GM21529 (cell line): ENCODE measurements at regions not wholly inside any gene's neighbourhood (a gene's known extent, or its start where the extent isn't known, plus 50 kb on each side); places are given as distances from the start of the nearest gene placed in this dataset.
"Not testable (repeated sequence)": the region's sequence is repeated elsewhere in the genome, so short reads cannot be mapped to it uniquely, and the experiment has no call there.

Experiments used
- ATAC-seq: cut with Tn5 transposase; IDR thresholded peaks from one replicate; pipeline ENCODE4 v1.9.1; 2021; ENCODE audit not compliant: unreplicated experiment

DNA sequence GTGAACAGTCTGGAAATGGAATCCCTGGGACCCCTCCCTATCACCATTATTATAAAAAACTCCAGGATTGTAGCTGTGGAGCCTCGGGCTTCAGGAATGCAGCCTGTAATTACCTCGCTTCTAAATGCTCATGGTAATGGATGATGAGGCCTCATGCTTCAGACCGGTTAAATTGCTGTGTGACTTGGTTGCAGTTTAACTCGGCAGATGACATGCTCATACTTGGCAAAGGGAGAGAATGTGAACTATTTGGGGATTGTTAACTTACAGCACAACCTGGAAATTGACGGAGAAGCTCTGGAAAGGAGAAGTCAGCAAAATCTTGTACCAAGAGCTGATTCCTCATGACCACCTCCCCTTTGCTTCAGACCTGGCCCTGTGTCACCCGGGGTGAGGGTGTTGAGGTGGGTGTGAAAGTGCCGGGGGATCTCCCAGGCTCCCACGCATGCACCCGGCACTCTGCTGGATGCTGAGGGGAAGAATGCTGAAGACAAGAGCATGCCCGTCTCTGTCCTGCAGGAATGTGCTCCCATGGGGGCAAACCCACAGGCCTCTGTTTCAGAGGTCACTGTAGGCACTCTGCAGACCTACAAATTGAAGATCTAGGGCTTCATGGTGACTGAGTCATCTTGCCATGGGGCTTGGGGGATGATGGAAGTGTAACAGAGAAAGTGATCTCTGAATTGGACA is 364.8 kb downstream of the RPS6KC1 start:
- ATAC-seq: no peak

DNA sequence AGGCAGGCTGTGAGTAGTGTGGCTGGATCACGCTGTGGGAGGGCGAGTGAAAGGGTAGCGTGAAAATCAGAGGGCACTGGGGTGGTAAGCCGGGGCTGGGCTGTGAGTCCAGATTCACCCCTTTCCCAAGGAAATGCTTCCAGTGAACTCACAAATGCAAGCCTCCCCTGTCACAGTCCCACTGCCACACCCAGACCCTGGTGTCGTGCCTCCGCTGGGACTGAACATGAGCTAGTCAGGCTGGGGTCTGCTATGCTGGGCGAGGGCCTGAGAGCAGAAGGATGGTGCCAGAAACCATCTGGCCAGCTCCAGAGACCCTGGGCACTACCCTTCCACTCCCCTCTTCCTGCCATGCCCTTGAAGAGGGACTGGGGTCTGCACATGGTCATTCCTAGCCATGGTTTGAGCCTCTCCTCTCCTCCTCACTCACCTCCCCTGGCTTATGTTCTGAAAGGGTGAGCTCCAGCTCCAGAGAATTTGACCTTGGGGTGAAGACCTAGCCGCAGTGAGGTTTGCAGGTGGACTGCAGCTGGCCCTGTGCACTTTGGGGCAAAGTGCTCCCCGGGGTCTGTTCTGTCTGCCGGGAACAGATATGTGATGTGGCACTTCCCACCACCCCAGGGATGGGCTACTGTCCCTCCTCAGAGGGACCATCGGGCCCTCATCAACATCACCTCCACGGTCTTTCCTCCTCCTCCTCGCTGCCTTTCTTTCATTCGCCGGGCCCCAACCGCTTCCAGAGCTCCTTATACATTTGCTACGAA is 365.6 kb downstream of the RPS6KC1 start:
- no peak for ATAC-seq

DNA sequence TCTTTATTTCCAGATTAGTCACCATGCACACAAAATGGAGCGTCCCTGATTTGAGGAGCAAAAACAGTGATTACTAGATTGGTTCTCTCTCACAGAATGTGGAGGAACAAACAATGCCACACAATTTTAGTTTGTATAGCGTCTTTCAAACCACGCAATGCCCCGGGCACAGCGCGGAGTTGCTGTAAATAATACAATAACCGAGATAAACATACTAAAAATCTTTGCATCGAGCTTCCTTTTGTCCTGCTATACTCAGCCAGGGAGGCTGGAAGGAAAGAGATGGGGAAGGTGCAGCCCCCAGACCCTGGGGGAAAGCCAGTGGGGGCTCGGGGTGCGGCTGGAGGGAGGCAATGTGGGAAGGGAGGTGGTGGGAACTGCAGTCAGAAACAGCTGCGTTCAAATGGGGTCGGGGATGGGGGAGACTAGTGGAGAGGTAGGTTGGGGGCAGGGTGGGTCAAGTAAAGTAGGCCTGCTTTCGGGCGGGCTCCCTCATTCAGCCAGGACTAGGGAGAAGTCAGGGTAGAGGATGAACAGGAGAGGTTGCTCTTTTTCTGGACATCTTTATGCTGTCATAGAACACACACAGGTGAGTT is 366.3 kb downstream of the RPS6KC1 start:
- ATAC-seq: no peak

DNA sequence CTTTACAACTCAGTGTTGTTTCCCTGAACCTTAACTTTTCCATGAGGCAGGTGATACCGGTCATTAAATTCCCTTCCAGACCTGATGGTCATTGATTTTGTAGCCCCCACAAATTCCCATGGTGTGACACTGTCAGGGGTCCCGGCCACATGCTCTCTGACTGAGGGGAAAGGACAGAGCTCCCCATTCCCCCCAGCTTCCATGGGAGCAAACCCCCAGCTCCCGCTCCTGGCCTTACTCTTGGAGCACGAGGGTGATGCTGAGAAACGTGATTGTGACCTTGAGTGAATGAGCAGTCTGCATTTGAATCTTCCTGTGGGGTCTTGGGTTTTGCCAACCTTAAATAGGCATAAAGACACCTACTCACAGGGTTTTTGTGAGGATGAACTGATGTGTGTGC is 366.8 kb downstream of the RPS6KC1 start:
- no peak for ATAC-seq

DNA sequence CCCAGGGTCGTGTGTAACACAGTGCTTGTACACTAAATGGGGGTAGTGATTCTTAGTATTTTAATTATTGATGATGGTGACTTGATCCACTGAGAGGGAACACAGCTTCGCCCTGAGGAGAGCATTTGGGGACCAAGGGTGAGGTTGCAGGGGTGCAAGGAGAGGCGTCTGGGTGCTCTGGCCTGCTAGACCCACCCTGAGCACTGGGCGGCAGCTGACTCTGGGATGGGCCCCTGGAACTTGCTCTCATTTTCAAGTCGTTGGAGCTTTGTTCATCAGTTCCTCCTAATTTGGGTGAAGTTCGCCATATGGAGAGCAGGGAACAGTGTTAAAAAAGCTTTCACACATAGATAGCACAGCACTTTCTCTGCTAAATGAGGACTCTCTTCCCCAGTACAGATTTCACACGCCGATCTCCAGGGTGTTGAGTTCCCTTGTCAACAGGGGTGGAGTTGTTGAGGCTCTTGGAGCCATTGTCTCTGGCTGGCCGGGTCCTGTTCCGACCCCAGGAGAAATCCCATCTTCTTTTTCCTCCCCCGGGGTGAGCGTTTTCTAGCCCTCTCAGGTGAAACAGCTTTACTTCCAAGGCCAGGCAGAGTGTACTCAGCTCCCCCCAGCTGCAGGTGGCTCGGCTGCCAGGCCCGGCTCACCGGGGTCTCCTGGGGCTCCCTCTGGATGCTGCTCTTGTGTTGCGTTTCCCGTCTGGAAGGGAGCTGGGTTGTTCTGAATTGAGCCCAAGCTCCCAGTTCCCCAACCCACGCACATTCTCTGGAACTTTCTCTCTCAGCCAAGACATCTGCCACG is 367.4 kb downstream of the RPS6KC1 start:
- no peak for ATAC-seq

DNA sequence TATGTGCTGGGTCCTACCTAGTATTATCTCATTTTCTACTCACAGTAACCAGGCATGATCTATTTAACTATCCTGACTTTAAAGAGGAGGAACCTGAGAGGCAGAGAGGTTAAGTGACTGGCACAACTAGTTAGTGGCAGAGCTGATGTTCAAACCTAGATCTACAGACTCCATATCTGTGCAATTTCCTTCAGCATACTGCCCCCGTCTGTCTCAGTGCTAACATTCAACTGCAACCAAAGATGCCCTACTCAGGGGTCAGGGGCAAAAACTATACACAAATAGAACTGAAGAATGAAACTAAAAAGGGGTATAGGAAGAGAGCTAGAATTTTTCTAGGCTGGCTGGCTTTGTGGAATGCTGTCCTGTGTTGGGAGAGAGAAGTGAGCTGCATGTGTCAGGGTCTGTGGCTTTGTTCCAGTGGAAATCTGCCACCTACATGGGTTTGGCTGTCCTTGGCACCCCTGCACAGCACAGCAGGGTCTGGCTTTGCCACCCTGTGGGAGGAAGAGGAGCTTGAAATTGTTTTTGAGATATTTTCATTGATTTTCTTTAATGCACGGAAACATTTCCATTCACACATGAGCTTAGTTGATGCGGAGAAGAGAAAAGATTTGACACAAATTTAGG is 368.5 kb downstream of the RPS6KC1 start:
- ATAC-seq: no peak

DNA sequence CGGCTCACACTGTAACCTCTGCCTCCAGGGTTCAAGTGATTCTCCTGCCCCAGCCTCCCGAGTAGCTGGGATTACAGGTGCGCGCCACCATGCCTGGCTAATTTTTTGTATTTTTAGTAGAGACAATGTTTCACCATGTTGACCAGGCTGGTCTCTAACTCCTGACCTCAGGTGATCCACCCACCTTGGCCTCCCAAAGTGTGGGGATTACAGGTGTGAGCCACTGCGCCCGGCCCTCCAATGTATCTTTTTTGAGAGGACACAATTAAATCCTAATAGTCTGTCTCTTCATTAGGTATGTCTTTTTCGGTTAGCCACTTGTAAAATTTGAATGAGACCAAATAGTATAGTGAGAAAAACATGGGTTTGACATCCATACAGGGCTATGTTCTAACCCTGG is 370.1 kb downstream of the RPS6KC1 start:
- ATAC-seq: not testable (repeated sequence)

DNA sequence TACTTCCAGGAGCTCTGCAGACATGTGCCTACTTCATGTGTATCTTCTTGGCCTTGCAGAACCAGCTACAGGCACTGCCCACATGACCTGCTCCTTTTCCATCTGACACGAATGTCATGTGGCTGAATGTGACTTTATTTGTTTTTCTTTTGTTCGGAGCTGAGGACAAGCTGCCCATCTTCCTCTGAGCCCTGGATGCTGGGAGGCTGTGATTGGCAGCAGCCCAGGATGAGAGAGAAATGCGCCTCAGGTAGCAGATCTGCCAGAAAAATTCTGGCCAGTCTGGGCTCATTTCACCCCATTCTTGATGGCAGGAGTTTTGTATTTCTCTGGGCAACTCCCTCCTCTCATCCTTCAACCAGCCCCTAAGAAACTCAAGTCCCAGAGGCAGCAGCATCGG is 372.0 kb downstream of the RPS6KC1 start:
- no peak for ATAC-seq

DNA sequence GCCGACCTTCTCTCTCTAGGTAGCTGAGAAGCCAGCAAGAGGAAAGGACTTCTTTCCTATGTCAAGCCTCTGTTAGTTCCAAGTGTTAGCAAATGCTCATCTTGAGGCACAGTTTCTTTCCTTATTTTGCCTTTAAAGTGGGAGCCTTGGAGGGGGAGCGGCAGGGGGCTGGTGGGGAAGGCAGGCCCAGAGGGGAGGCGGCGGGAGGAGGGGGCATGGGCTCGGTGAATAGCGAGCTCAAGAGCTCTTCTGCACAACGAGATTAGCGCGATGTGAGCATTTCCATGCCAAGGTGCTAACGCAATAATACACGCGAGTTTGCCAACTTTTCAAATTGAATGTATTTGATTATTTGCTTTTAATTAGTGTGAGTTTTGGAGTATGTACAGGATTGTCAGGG is 372.6 kb downstream of the RPS6KC1 start:
- ATAC-seq: no peak

DNA sequence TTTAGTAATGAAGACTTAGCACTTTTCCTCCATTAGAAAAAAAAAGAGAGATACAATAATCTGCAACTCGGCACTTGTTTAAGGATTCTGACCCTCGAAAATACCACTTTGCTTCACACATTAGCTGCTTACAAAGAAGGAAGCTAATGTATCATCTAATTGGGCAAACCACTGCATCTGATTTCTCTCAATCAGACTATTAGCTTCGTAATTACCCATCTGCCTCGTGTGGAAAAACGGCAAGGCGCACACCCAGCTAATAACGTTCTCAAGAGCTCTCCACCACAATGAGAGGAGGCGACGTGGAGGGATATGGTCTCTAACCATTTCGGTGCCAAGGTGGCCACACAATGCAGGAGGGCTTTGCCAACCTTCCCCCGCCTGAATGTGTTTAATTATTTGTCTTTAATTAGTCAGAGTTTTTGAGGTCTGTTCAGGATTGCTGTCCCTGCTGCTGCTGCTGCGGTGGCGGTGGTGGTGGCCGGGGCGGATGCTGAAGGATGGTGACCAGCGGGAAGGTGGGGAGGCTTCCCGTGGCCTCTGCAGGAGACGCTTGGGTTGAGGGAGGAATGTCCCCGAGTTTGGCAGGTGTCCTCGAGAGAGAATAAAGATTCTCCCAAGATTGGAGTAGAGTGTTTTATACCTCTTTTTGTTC is 374.5 kb downstream of the RPS6KC1 start:
- ATAC-seq: no peak

DNA sequence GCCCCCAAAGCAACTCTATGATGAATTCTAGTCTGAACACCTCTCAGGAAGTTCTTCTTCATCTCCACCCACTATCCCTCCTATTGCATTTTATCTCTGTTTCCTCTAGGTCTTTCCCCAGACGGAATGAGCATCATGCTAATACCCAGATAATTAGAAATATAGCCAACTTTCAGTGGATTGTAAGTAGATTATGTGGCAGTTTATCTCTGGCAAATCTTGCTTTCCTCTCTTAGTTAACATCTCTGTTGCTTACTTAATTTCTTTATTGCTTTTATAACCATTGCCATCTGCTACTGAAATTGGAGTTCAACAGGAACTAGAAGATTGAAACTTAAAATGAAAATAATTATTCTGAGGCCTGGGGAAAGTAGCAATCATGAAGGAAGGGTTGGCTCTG is 378.6 kb downstream of the RPS6KC1 start:
- ATAC-seq: no peak

DNA sequence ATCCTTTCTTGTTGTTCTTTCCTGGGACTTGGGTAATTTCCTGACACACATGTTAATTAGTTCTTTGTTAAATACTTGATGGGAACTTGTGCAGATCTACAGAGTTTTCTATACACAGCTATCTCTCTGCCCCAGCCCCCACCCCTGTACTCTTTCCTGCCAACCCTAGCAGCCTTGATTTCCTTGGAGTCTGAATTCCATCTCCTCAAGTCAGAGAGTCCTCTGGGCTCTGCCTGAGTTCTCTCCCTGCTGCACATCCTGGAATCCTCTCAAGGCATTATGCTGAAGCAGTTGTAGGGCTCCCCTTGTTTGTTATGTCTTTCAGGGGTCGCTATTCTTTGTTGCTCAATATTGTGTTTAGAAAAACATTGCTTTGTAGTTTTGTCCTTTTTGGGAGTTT is 384.7 kb downstream of the RPS6KC1 start:
- no peak for ATAC-seq

DNA sequence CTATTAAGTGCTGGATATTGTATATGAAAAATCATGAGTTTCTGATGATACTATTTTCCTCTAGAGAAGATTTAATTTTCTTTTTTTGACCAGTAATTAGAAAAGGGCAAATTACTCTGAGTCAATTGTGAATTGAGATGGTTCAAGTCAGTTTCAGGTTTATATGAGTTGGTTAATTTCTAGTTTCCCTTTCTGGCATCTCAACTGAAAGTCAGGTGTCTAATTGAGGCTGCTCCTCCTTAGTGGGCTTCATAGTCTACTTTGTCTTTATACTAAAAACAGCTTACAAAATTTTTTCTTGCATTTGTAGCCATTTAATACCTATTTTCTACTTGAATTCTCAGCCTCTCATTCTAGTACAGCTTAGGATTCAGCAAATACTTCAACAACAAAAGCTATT is 387.3 kb downstream of the RPS6KC1 start:
- ATAC-seq: no peak

DNA sequence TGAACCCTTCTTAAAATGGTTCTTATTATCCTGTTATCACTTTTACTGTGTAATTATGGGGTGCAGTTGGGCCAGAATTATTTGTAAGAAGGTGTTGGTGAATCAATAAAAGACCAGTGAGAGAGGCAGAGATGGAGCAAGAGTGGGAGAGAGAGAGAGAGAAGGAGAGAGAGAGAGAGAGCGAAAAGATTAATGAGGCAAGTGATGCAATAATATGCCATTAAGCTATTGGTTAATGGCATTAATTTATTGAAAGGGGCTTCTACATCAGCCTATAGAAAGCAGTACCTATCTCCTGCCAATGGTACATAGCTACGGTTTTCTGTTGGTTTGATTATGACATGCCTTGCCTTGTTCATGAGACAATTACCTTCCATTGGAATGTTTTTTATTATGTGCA is 388.7 kb downstream of the RPS6KC1 start:
- ATAC-seq: no peak

DNA sequence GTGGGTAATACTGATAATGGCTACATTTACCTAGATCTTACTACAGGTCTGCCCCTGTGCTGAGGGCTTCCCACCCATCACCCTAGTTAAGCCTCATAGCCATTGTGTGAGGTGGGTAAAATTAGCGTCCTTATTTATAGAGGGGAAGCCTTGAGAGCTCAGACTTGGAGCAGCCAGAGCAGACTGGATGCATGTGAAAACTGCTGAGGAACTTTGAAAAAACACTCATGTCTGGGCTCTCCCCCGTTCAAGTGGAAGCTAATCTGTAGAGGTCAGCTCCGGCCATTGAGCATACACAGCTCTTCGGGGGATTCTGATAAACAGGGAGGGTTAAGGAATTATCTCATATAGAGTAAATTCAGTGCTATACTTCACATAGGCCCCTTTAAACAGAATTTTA is 389.7 kb downstream of the RPS6KC1 start:
- ATAC-seq: no peak

DNA sequence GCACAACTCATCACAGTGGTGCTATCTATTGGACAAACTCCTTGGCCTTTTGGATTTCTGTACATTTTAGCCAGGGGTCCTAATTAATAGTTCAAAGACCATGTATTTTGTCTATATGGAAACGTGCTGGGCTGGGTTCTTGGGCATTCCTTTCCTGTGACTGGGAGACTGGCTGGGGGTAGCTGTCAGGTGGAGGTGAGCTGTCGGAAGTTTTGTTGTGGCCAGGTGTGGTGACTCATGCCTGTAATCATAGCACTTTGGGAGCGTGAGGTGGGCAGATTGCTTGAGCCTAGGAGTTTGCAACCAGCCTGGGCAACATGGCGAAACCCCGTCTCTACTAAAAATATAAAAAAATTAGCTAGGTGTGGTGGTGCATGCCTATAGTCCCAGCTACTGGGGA is 392.4 kb downstream of the RPS6KC1 start:
- no peak for ATAC-seq

DNA sequence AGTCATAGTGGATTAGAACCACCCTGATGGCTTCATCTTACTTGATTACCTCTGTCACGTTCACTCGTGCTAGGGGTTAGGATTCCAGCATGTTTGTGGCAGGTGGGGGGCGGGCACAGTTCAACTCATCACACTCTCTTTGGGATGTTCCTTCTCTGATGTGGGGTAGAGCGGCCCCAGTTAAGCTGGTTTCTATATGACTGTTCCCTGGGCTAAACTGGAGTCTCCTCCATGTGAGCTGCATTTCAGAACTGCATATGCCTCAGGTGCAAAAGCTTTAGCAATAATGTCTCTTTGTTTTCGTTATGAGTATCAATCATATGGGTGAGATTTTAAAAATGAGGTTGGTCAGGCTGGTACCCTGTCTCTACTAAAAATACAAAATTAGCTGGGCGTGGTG is 393.2 kb downstream of the RPS6KC1 start:
- ATAC-seq: no peak

DNA sequence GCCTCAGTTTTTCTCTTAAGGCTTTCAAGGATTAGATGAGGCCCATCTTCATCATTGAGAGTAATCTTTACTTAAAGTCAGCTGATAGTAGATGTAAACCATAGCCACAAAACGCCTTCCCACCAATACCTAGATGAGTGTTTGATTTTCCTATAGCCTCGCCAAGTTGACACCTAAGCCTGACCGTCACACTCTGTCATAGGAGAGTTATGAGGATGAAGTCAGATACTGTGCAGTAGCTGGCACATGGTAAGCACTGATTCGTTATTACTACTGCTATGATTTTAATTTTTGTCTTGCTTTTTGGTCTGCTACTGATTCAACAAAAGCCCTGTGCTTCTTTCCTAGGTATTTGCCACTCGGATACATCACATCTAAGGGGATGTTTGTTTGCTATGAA is 395.5 kb downstream of the RPS6KC1 start:
- no peak for ATAC-seq

DNA sequence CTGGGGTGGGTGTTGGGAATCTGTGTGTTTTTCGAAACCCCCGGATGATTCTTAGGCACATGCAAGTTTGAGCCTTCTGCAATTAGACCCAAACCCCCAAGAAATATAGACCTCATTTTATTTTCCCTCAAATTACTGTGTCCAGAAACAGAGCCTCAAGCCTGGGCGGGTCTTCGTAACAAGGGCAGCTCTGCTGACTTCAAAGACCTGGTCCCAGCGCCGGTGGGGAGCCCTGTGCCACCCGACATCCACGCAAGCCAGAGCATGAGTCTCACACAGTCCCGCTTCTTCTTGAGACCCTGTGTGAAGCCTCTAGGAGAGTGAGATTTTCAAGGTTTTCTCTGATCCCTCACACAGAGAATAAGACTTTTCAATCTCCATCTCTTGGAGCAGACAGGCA is 397.3 kb downstream of the RPS6KC1 start:
- no peak for ATAC-seq

DNA sequence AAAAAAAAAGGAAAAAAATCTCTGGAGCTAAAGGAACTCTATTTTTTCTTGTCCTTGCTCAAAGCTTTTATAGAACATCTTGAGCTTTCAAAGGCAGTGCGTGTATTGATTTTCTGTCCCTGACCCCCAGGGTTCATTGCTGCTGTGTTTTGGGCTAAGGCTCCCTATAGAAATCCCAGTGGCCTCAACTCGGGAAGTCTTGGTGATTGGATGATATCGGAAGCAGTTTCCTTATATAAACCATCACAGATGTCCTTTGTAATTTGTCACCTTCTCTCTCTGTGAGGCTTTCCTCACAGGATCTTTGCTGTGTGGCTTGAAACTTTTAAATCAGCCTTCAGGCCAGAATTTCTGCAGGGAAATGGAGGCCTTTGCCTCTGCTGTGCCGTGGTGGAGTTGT is 397.7 kb downstream of the RPS6KC1 start:
- no peak for ATAC-seq

DNA sequence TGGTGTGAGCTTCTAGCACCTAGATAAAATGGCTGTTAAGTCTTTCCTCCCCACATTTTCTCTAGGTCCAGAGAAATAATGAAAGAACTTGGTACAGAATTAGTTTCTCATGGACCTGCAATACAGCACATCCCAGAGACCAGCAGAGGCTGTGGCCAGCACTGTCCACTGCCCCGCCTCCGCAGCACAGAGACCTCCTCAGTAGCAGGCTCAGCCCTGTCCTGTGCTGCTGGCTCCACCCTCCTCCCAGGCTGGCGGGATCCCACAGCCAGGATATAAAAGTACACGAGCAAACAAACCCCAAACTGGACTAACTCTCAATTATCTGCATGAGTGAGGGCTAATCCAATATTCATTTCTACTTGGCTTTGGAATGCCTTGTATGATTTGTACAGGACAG is 401.5 kb downstream of the RPS6KC1 start:
- ATAC-seq: no peak
